PC-9 (cell line): ENCODE measurements at regions not wholly inside any gene's neighbourhood (a gene's known extent, or its start where the extent isn't known, plus 50 kb on each side); places are given as distances from the start of the nearest gene placed in this dataset.

Experiments
- BruUV-seq: library from RNA; stranded (reverse); fragments of 400-500 nt; replicated peaks from 2 replicates; lab custom pipeline; 2021; lab: Mats Ljungman, UMichigan
- CTCF ChIA-PET: fragments of 300-600 bp; sonication (Branson Sonifier 250); formaldehyde crosslinking; loops from one replicate; lab custom pipeline; 2022; ENCODE audit warnings: antibody characterized with exemption; lab: Charles Lee
- POLR2A ChIA-PET: fragments of 300-600 bp; sonication (Branson Sonifier 250); formaldehyde crosslinking; loops from one replicate; lab custom pipeline; 2022; ENCODE audit warnings: antibody characterized with exemption; ENCODE audit not compliant: unreplicated experiment; lab: Charles Lee
- DNase-seq, 2 experiments: peaks; one replicate each; pipeline versions ENCODE4 v3.0.0 to v3.0.0-alpha.2; 2015 to 2022; ENCODE audit warnings: mixed read lengths in 1 of 2
- H2AFZ ChIP-seq: fragments of 200-600 bp; sonication (generic); 2 replicates; pipeline ENCODE4 v1.8.1; 2017; ENCODE audit warnings: antibody characterized with exemption
- H3F3A ChIP-seq: fragments of 200-600 bp; sonication (generic); 2 replicates; pipeline ENCODE4 v1.8.1; 2017; ENCODE audit warnings: antibody characterized with exemption, mild to moderate bottlenecking, low read depth; ENCODE audit not compliant: insufficient read depth
- H3K27ac ChIP-seq: fragments of 200-600 bp; sonication (generic); 2 replicates; pipeline ENCODE4 v1.6.1; 2016; ENCODE audit warnings: mixed run types
- H3K27me3 ChIP-seq: fragments of 200-600 bp; sonication (generic); 2 replicates; pipeline ENCODE4 v1.6.1; 2016; ENCODE audit warnings: low read depth, mixed run types; ENCODE audit not compliant: insufficient read depth
- H3K36me3 ChIP-seq: fragments of 200-600 bp; sonication (generic); 2 replicates; pipeline ENCODE4 v1.6.1; 2016; ENCODE audit warnings: low read depth, mixed run types
- H3K4me1 ChIP-seq: fragments of 200-600 bp; sonication (generic); replicated peaks from 2 replicates; pipeline ENCODE4 v1.6.1; 2016; ENCODE audit warnings: mixed run types; ENCODE audit not compliant: insufficient read depth
- H3K4me2 ChIP-seq: fragments of 200-600 bp; sonication (generic); 2 replicates; pipeline ENCODE4 v1.6.1; 2017; ENCODE audit warnings: mixed run types
- H3K4me3 ChIP-seq: fragments of 200-600 bp; sonication (generic); 2 replicates; pipeline ENCODE4 v1.6.1; 2016; ENCODE audit warnings: mixed run types
- H3K79me2 ChIP-seq: fragments of 200-600 bp; sonication (generic); 2 replicates; pipeline ENCODE4 v1.6.1; 2017; ENCODE audit warnings: low read depth, mixed run types
- H3K9me2 ChIP-seq: fragments of 200-600 bp; sonication (generic); 2 replicates; pipeline ENCODE4 v1.8.1; 2017; ENCODE audit warnings: mild to moderate bottlenecking; ENCODE audit not compliant: insufficient read depth
- H3K9me3 ChIP-seq: fragments of 200-600 bp; sonication (generic); 2 replicates; pipeline ENCODE4 v1.8.1; 2016; ENCODE audit warnings: low read depth; ENCODE audit not compliant: insufficient read depth
- H4K20me1 ChIP-seq: fragments of 200-600 bp; sonication (generic); 2 replicates; pipeline ENCODE4 v1.8.1; 2017; ENCODE audit not compliant: insufficient read depth
- CTCF ChIP-seq: fragments of 200-600 bp; sonication (generic); conservative IDR thresholded peaks from 2 replicates; pipeline ENCODE4 v1.6.1; 2017; ENCODE audit warnings: mixed run types, antibody characterized with exemption, mild to moderate bottlenecking, moderate library complexity
- EZH2 ChIP-seq: fragments of 200-600 bp; sonication (generic); IDR thresholded peaks from 2 replicates; pipeline ENCODE4 v1.8.0; 2017; ENCODE audit warnings: antibody characterized with exemption, low read depth
- intact Hi-C: fragments of 100-400 bp; cut with micrococcal nuclease; formaldehyde crosslinking; loops from one replicate; pipeline ENCODE4 v1.10.0; 2022; ENCODE audit not compliant: unreplicated experiment

- no peaks in the 10 kb centered on the region for H3K79me2 ChIP-seq
- no peak overlapping the region for H3K4me2 ChIP-seq
- no peaks in the 10 kb centered on the region for H4K20me1 ChIP-seq
- intact Hi-C loops = no loop called here
- POLR2A ChIA-PET = no interaction called here
- no peaks in the 10 kb centered on the region for H3K4me1 ChIP-seq
- H3F3A ChIP-seq = no peaks in the 10 kb centered on the region
- TF ChIP-seq CTCF (no peak), EZH2 (no peak)
- no peak overlapping the region for H3K27ac ChIP-seq
- no peaks in the 10 kb centered on the region for H3K9me3 ChIP-seq
- H3K9me2 ChIP-seq = no peaks in the 10 kb centered on the region
- no peak for DNase-seq
- H3K36me3 ChIP-seq = no peaks in the 10 kb centered on the region
- CTCF ChIA-PET = no interaction called here
- no peak overlapping the region for H3K4me3 ChIP-seq
- no TSS peak for BruUV-seq
- H2AFZ ChIP-seq = no peak overlapping the region
- no peaks in the 10 kb centered on the region for H3K27me3 ChIP-seq
These were observed 193.5 kb upstream of the PITX2 start for GRCh38 chr4:110816367-110816766.

GRCh38 chr4:110821186-110821585 is 198.3 kb upstream of the PITX2 start:
- H4K20me1 ChIP-seq = no peaks in the 10 kb centered on the region
- CTCF ChIA-PET = no interaction called here
- no peaks in the 10 kb centered on the region for H3K9me2 ChIP-seq
- H3K27ac ChIP-seq = no peak overlapping the region
- intact Hi-C loops = no loop called here
- no peak overlapping the region for H2AFZ ChIP-seq
- no peak overlapping the region for H3K4me2 ChIP-seq
- H3K4me3 ChIP-seq = no peak overlapping the region
- no peaks in the 10 kb centered on the region for H3K79me2 ChIP-seq
- H3K9me3 ChIP-seq = no peaks in the 10 kb centered on the region
- no peak for DNase-seq
- POLR2A ChIA-PET = no interaction called here
- no peaks in the 10 kb centered on the region for H3K27me3 ChIP-seq
- BruUV-seq = no TSS peak
- H3K4me1 ChIP-seq = no peaks in the 10 kb centered on the region
- no peaks in the 10 kb centered on the region for H3K36me3 ChIP-seq
- no peaks in the 10 kb centered on the region for H3F3A ChIP-seq
- no peak for TF ChIP-seq CTCF
- TF ChIP-seq EZH2 = no peak

GRCh38 chr4:110823251-110823650 is 200.4 kb upstream of the PITX2 start:
- Histone ChIP-seq H3K36me3 (no peaks in the 10 kb centered on the region), H3K4me1 (no peaks in the 10 kb centered on the region), H3K9me2 (no peaks in the 10 kb centered on the region), H3K9me3 (no peaks in the 10 kb centered on the region), H3K4me2 (no peak overlapping the region), H3K4me3 (no peak overlapping the region), H3K79me2 (no peaks in the 10 kb centered on the region), H3F3A (no peaks in the 10 kb centered on the region), H4K20me1 (no peaks in the 10 kb centered on the region), H2AFZ (no peak overlapping the region), H3K27me3 (no peaks in the 10 kb centered on the region), H3K27ac (no peak overlapping the region)
- POLR2A ChIA-PET = no interaction called here
- intact Hi-C loops = no loop called here
- CTCF ChIA-PET = no interaction called here
- DNase-seq = no peak
- BruUV-seq = no TSS peak
- no peak for TF ChIP-seq EZH2
- TF ChIP-seq CTCF = no peak
